ENCODE measurements at regions not wholly inside any gene's neighbourhood (a gene's known extent, or its start where the extent isn't known, plus 50 kb on each side); places are given as distances from the start of the nearest gene placed in this dataset.

DNA sequence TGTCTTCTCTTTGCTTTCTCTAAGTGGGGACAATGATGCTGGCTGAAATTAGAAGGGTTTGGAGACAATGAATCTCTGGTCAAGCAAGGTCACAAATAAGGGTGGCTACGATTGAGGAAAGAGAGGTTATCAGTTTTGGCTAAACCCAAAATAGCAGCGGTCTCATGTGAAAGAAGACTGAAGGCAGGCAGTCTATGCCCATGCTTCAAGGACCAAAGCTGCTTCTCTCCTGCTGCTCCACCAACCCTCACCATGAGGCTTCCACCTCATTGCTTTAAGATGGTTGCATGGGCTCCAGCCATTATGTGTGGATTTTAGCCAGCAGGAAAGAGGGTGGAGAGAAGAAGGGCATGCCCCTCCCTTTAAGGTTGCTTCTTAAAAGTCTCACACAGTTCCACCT is 114.1 kb upstream of the TRIM2 start:
- no peak overlapping the region for H4K8ac ChIP-seq (replicated peaks; ENCODE audit: insufficient read length, low read depth, low read length)
- Mint-ChIP-seq H3K4me1 (peaks cover 28 to 30% of the 10 kb centered on the region in 2 experiments), H3K36me3 (ENCODE audit: insufficient read depth in 1 of 3, low read depth in 3 of 3) (no peaks in the 10 kb centered on the region; a peak in 1 of 7 replicates), H3K4me3 (no peak overlapping the region), H3K9me3 (no peaks in the 10 kb centered on the region), H3K27ac (no peak overlapping the region), H3K27me3 (ENCODE audit: low read depth) (peaks cover 6% of the 10 kb centered on the region; the same call in 1 of the 2 replicates)
- H3K27me3 ChIP-seq (ENCODE audit: insufficient read depth, low read length), result no peaks in the 10 kb centered on the region
- H3T11ph ChIP-seq (ENCODE audit: low read length), result no peak overlapping the region
- no peak overlapping the region for H3K4me2 ChIP-seq (ENCODE audit: insufficient read depth, insufficient read length, low read length)
- no peak for DNase-seq
- H4K91ac ChIP-seq (ENCODE audit: insufficient read length, low read depth, low read length), result no peak overlapping the region
- no peak overlapping the region for H3K4ac ChIP-seq (ENCODE audit: low read depth, low read length)
- H2BK12ac ChIP-seq (ENCODE audit: insufficient read length, low read depth, low read length), result no peak overlapping the region
- no peak overlapping the region for H3K56ac ChIP-seq (ENCODE audit: insufficient read length, low read depth, low read length)
- TF ChIP-seq, protein P1, sequence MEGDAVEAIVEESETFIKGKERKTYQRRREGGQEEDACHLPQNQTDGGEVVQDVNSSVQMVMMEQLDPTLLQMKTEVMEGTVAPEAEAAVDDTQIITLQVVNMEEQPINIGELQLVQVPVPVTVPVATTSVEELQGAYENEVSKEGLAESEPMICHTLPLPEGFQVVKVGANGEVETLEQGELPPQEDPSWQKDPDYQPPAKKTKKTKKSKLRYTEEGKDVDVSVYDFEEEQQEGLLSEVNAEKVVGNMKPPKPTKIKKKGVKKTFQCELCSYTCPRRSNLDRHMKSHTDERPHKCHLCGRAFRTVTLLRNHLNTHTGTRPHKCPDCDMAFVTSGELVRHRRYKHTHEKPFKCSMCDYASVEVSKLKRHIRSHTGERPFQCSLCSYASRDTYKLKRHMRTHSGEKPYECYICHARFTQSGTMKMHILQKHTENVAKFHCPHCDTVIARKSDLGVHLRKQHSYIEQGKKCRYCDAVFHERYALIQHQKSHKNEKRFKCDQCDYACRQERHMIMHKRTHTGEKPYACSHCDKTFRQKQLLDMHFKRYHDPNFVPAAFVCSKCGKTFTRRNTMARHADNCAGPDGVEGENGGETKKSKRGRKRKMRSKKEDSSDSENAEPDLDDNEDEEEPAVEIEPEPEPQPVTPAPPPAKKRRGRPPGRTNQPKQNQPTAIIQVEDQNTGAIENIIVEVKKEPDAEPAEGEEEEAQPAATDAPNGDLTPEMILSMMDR (conservative IDR thresholded peaks at IDR 0.05), result no peak
- no peaks in the 10 kb centered on the region for H3K23me2 ChIP-seq (ENCODE audit: insufficient read length, low read depth, low read length, poor library complexity, severe bottlenecking)
- no peak overlapping the region for H2BK15ac ChIP-seq (ENCODE audit: low read depth, low read length)
- no peaks in the 10 kb centered on the region for H4K20me1 ChIP-seq (ENCODE audit: control insufficient read depth, insufficient read depth, insufficient read length)
- H2BK5ac ChIP-seq (ENCODE audit: insufficient read length, low read length), result no peak overlapping the region
- no peak overlapping the region for H3K9ac ChIP-seq (ENCODE audit: extremely low read depth, insufficient read length, low read length)
- H3K9me3 ChIP-seq (ENCODE audit: control insufficient read depth, low read depth, low read length), result no peaks in the 10 kb centered on the region
- H3K18ac ChIP-seq (ENCODE audit: insufficient read length, low read depth, low read length), result no peak overlapping the region
- no peaks in the 10 kb centered on the region for H3K79me2 ChIP-seq (ENCODE audit: insufficient read depth, low read length)
- no peak overlapping the region for H2AK5ac ChIP-seq (ENCODE audit: insufficient read length, low read length)
- no peak overlapping the region for H2AFZ ChIP-seq (ENCODE audit: low read length)
- no peak overlapping the region for H2BK120ac ChIP-seq (ENCODE audit: low read depth, low read length, poor library complexity, severe bottlenecking)
- no peak overlapping the region for H2BK20ac ChIP-seq (ENCODE audit: low read depth, low read length, poor library complexity, severe bottlenecking)
- H3K4me1 ChIP-seq (ENCODE audit: insufficient read depth, low read length), result 0 out of 2 replicates have a peak, but pooled peaks cover 1% of the 10 kb centered on the region
- no peak overlapping the region for H4K5ac ChIP-seq (ENCODE audit: insufficient read length, low read depth, low read length)
- H3K14ac ChIP-seq (ENCODE audit: insufficient read depth, low read length), result no peak overlapping the region; the same call in 1 of the 2 replicates
- H3K79me1 ChIP-seq (ENCODE audit: insufficient read depth, low read depth, low read length, poor library complexity, severe bottlenecking), result no peaks in the 10 kb centered on the region
- no peak overlapping the region for H3K23ac ChIP-seq (ENCODE audit: insufficient read length, low read depth, low read length)
- H3K27ac ChIP-seq (ENCODE audit: insufficient read length, low read depth, low read length), result no peak overlapping the region
- no CpG with 5 or more reads among the region's 2 CpGs for WGBS (ENCODE audit: extremely low coverage, insufficient read length, low lambda C conversion rate)

Measured in H9 (cell line).